ENCODE measurements at regions not wholly inside any gene's neighbourhood (a gene's known extent, or its start where the extent isn't known, plus 50 kb on each side); places are given as distances from the start of the nearest gene placed in this dataset.

DNA sequence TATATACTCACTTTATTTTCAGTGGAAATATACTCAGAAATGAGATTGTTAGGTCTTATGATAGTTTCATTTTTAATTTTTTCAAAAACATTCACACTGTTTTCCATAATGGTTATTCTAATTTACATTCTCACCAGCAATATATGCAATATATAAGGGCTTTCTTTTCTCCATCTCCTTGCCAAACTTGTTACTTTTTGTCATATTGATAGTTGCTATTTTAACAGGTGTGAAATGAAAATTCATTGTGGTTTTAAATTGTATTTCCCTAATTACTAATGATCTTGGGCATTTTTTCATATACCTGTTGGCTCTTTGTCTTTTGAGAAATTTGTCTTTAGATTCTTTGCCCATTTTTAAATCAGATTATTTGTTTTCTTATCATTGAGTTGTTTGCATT lies 325.2 kb downstream of the DIPK2A start:
- DNase-seq = no peak

DNA sequence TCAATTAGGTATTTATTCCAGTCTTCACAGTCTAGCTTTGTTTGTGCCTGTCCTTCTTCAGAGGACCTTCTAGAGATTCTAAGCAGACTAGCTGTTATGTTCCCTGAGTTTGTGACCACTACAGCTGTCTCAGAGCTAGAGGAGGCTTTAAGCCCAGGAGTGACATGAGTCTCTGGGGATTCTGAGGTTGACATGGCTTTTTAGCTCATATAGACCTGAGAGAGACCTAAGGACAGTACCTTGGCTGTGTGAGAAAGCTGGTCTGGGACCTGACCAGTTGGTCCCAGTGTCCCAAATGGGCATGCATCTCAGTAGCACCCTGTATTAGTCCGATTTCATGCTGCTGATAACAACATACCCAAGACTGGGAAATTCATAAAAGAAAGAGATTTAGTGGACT lies 330.2 kb downstream of the DIPK2A start:
- no peak for DNase-seq

DNA sequence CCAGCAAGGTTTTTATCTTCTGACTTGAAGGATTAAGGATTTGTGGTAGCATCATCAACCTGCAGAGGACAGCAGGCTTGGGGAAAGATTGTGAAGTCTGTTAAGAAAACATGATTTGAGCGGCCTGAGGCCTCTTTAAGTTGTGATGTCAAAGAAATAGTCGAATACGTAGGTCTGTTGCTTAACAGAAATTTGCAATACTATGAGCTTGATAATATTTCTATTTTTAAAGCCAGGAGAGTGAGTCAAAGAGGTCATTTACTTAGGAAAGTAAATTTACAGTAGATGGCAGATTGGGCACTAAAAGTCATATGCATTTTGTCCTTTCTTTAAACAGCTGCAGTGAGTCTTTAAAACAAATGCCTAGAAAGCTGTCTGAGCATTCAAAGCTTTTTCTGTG lies 336.3 kb downstream of the DIPK2A start:
- DNase-seq = no peak

DNA sequence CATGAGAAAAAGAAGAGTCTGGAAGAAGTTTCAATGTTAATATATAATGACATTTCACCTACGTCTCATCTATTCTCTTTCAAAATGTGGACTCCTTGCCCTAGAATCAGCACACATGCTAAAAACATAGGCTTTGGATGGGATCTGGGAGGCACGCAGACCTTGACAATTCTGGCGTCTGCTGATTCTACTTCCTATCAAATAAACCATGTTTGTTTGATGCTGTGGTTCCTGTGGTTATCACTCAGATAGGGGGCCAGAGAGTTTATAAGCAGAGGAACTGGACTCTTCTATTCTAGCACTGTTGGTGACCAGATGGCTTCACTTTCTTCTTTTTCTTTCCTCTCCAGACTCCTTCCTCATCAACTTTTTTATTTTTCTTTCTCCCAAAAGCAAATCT lies 336.8 kb downstream of the DIPK2A start:
- DNase-seq = no peak

DNA sequence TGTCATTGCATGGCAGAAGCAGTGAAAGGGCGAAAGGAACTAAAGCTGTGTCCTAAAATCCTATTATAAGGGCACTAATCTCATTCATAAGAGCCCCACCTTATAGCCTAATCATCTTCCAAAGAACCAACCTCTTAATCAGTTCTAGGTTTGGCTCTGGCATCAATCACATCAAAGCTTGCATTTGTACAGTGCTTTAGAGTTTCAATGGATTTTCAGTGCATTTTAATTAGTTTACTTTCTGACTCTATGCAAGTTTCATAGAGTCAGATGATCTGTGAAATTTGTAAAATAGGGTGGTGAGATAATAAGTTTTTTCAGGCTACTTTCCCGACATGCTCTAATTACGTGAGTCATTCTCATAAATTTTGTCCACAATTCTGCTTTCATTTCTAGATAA lies 341.1 kb downstream of the DIPK2A start:
- no peak for DNase-seq

DNA sequence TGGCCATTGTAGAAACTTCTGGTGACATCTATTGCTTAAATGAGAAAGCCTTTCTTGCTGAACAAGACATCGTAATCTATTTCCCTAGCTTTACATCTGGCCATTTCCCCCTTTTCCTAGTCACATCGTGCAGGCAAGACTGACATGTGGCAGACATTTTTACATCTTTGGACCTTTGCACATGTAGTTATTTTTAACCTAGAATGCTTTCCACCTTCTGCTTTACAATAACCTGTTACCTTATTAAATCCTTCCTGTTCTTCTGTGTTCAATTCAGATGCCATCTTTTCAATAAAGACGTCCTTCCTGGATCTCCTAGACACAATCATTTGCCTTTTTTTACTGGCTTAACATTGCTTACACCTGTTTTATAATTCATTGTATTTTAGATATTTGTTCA lies 343.3 kb downstream of the DIPK2A start:
- DNase-seq = no peak

DNA sequence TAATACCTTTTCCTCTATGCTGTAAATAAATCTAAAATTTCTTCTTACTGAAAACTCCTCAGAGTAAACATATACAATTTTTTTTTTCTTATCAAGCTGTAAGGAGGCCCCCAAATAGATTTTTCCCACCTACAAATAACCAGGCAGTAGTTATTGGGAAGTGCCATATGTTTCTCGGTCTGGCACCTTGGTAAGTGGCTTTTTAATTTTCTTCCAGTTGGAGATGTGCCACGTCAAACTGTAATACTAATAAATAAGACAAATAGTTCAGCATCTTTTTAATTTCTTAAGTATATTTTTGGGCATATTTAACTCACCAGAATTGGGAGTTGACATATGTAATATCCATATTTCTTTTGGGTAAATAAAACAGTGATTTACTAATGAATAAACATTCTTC lies 346.3 kb downstream of the DIPK2A start:
- no peak for DNase-seq

DNA sequence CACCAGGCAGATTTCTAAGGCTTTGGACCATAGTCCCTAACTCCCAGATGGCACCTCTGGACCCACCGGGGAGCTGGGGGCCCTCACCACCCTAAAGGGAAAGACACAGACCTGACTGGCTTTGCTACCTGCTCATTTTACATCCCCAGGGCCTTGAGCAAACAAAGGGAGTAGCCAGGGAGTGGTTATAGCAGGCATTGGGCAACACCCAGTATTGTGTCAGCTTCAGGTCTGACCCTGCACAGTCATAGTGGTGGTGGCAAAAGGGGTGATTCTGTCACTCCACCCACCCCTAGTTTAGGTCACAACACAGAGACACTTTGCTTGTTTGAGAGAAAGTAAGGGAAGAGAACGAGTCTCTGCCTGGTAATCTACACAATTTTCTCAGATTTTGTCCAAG lies 352.5 kb downstream of the DIPK2A start:
- no peak for DNase-seq

DNA sequence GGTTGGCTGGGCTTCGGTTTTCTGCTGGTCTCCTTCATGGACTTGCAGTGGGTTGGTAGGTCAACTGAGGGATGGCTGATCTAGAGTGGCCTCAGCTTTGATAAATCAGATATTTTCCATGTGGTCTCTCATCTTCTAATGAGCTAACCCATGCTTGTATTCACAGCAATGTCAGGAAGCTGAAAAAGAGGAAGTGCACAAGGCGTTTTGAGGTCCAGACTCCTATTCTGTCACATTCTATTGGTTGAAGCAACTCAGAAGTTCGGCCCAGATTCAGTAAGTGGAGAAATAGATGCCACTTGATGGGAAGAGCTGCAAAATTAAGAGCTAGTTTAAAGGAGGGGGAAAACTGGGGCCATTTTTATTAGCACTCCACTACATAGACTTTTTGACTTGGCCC lies 361.2 kb downstream of the DIPK2A start:
- DNase-seq = no peak

DNA sequence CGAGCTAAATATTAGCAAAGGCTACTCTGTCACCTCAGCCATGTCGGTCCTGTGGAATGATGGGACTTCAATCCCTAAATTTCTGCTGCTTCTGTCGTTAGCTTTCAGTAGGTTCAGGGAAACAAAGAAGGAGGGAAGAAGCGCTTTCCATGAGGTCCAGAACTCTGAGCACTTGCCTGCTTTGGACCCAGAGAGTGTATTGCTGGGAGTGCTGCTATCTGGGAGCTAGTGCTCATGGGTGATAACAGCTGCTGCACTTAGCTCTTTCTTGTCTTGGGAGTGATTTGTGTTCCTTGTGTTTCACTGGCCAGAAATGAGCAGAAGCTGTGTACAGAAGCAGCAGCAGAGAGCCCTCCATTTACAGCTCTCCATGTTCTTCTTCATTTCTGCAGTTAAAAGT lies 369.8 kb downstream of the DIPK2A start:
- DNase-seq = no peak

DNA sequence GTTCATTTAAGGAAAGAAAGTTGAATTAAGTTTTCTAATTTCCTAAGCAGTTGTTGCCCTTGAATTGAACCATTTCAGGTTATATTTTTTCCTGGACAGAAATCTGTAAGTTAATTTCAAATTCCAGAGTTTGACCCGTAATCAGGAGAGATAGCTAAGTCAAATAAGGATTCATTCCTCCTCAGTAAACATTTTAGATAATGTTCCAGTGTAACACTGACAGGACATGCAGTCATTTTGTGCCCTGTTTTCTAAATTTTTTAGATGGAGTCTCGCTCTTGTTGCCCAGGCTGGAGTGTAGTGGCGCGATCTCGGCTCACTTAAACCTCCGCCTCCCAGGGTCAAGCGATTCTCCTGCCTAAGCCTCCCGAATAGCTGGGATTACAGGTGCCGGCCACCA lies 371.7 kb downstream of the DIPK2A start:
- no peak for DNase-seq

DNA sequence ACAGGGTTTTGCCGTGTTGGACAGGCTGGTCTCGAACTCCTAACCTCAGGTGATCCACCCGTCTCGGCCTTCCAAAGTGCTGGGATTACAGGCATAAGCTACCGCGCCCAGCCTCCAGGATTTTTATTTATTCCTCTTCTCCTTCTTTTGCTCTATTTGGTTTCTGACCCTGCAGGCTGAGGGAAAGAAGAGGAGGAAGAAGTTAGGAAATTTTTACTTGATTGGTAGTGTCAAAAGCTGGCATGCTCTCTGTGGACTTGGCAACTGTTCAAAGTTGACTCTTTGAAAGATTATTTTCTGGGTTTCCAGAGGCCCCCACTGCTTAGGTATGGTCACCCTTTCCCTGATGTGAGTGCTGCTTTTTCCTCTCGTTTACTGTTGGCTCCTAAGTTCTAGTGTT lies 372.2 kb downstream of the DIPK2A start:
- DNase-seq = no peak

DNA sequence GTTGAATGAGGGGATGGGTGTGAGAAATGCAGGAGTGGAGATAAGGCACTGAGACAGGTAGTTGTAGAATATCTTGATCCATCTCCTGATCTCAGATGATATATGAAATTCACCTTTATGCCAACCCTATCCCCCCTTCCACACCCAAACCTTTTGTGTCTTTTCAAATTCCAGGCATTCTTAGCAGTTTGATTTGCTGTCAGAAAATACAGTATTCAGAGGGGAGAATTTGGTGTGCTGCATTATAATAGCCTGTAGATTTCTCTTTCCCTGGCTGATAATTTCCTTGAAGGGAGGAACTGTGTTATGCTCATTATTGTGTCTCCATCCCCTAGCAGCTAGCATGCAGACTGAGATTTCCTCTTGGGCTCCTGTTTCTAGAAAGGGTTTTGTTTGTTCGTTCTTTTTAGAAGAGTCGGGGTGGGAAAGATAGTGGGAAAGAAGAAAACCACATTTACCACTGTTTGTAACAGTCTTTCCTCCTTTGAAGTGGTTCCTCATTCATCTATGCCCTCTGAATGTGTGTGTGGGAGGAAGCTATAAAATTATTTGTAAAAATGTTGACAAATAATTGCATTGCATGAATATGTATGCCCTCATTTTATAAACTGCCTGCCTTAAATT lies 373.4 kb downstream of the DIPK2A start:
- DNase-seq = no peak

DNA sequence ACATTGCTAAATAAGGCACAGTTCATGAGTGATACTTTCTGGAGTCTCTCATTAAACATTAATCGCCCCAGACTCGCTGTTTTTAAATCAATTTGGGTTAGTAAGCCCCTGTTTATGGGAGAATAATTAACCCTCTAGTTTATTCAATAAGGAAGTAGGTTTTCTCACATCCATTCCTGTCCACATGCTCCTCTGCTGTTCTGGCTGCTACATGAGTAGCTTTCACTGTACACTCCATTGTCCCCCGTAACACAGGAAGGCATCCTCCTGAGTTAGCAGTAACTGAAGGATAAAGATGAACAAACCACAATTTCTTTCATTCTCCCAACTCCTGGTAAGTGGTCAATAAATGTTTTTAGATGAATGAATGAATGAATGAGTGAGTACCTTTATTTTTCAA lies 378.5 kb downstream of the DIPK2A start:
- DNase-seq = no peak

DNA sequence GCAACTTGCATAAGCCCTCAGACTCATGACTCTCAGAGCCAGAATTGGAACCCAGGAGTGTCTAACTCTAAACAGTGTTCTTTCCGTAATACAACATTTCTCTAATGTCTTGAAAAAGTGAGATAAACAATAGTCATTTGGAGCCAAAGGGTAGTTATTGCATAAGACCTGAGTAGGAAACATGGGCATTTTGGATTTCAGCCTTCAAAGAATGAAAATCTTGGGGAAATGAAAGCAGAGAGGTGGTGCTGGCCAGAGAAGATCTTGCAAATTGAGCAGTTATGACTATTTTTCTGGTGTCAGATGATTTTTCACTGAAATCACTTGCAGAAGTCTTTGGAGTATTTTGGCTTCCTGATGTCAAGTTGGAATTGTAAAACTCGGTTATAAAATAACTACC lies 379.4 kb downstream of the DIPK2A start:
- DNase-seq = no peak

DNA sequence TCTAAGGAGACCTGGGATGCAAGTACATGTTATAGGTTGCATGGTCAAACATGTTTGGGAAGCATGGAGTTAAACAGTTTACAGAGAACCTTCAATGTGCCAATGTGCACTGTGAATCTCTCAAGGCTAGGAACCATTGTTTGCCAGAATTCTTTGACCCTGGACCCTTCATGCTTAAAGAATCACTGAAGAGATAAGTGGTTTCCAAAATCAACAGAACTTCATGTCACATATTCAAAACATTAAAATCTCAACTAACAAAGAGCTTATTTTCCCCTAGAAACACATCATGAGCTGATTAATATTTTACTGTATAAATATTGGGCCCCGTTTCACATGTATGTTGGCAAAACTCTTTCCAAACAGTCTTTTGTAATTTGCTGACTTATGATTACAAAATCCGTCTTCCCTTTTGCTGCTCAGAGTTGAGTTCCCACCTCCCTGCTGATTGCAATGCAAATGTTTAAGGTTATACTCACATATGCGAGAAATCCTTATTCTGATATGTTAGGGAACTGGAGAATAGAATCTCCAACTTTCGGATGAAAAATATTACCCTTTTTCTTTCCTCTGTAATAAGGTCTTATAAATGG lies 380.2 kb downstream of the DIPK2A start:
- no peak for DNase-seq

DNA sequence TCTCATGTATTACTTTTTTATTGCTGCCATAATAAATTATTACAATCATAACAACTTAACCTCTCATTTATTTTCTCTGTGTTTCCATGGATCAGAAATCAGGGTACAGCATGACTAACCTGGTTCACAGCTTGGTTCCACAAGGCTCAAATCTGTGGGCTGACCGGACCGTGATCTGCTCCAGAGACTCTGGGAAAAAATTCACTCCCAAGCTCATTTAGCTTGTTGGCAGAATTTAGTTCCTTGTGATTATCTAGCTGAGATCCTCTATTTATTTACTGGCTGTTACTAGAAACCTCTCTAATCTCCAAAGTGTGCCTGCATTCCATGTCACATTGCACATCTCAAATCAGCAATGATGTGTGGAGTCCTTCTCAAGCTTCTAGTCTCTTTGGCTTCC lies 386.6 kb downstream of the DIPK2A start:
- DNase-seq = no peak

DNA sequence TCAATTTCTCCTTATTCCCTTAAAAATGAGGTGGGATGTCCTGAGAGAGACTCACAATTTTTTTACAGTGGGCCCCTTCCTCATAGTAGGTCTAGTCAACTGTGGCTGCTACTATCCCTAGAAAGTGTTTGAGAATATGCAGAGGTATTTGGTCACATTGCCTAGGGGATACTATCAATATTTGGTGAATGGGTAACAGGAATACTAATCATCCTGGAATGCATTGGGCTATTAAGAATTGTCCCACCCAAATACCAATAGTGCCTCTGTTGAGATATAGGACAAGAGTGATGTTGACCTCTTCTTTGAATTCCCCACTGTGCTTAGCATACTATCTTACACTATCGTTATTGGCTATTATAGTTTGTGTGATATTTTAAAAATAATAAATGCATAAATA lies 389.4 kb downstream of the DIPK2A start:
- DNase-seq = no peak

DNA sequence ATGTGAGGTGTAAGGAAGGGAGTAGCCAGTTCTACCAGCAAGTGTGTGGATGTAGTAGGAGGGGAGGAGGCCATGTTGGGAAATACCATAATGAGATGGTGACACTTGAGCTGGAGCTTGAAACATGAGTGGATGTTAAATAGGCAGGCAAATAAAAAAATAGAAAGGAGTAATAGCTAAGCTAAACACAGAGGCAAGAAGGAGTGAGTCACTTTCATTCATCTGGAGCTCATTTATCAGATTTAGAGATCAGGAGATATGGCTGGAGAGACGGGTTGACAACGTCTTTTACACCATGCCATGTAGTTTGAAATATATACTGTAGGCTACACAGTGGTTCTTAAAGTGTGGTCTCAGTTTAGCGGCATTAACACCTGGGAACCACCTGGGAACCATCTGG lies 390.5 kb downstream of the DIPK2A start:
- no peak for DNase-seq

DNA sequence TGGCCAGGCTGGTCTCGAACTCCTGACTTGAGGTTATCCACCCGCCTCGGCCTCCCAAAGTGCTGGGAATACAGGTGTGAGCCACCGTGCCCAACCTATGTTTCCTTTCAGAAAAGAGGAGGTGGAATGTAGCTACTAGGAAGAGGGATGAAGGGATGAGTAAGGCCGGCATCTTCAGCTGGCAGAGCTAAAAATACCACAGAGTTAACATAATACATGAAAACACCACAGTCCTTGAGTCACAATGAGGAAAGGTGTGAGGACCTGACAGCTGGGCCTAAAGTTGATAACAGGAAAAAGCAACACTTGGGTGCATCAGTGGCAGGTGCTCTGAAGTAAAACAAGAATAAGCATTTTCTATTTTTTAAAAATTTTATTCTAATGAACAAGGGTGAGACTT lies 392.2 kb downstream of the DIPK2A start:
- DNase-seq = no peak

DNA sequence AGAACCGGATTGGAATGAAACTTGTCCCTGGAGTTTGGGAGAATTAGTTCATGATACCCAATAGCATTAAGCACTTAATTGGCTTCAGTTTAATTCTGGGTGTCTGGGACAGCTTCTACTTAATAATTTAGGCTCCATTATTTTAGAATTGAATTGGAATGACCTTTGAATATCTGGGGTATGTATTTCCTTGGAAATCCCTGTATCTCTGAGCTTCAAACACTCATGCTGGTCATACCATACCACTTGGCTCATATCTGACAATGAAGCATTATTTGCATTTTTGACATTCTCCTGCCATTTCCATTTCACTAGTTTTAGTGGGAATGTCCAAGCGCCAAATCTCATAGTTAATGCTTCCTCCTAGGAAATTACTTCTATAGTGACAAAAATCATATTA lies 393.1 kb downstream of the DIPK2A start:
- DNase-seq = no peak

DNA sequence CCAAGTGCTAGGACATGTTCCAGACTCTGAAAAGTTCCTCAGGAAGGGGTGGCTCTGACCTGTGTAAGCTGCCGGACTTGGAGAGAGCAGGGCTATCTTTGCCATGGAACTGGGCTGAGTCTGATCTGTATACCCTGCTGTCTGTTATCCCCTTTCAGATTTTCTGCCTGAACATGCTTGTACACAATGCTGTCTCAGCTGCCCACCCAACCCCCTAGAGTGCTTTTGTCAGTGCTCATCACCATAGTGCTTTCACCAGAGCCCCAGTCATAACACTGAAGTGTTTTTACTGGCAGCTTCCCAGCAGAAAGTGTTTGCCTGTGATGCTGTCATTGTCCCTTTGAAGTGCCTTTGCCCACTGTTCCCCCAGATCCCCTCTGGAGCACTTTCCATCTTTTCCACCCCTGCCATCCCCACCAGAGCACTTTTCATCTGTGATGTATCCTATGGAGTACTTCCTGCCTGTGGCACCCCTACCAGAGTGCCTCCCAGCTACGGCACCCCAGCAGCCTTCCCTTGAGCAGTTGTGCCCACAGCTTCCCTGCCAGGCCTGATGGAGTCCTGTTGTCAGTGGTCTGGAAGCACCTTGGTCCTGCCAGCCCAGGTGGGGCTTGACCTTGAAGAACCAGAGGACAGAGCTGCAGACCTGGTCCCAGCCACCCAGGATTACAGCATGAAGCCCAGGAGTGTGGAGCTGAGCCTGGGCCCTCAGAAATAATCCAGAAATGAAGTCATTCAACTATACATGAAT lies 397.7 kb downstream of the DIPK2A start:
- DNase-seq = no peak

DNA sequence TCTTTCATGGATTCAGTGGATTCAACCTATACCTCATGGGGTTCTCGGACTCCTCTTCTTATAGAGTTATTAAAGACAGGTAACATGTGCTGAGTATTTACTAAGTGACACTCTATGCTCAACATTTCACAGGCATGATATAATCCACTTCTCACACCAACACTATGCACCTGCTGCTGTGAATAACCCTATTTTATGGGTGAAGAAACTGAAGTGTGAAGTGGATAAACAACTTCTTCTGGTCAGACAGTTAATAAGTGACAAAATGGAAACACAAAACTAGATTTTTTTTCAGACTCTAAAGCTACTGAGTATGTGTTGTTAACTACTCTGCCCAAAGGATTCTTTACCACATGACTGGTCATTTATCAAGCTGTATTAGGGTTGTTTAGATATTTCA lies 403.5 kb downstream of the DIPK2A start:
- DNase-seq = no peak

DNA sequence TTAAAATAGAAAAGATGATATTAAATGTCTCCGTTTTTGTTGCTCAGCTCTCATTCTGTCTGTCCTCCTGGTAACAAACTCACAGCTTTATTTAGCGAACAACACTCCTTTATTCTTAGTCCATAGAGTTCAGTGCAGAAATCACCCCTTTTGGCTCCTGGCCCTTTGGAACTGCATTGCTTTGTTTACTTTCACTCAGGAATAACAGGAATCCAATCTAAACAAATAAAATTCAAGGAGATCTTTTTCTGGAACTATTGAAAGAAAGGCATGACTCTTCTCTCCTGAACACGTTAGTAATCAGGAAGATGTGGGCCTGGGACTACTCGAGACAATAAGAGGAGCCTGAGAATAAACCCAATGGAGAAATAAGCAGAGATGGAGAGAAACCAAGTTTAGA lies 409.2 kb downstream of the DIPK2A start:
- no peak for DNase-seq

Data from muscle of arm (tissue), 1 donor.